A673 (cell line): ENCODE measurements at regions not wholly inside any gene's neighbourhood (a gene's known extent, or its start where the extent isn't known, plus 50 kb on each side); places are given as distances from the start of the nearest gene placed in this dataset.

Experiments
- BruUV-seq: library from RNA; stranded (reverse); fragments of 400-500 nt; replicated peaks from 2 replicates; lab custom pipeline; 2021; lab: Mats Ljungman, UMichigan
- CTCF ChIA-PET: fragments of 300-600 bp; sonication (Branson Sonifier 250); formaldehyde crosslinking; loops from one replicate; lab custom pipeline; 2022; ENCODE audit warnings: antibody characterized with exemption; lab: Charles Lee
- POLR2A ChIA-PET: fragments of 300-600 bp; sonication (Branson Sonifier 250); formaldehyde crosslinking; loops from one replicate; lab custom pipeline; 2022; ENCODE audit warnings: antibody characterized with exemption; ENCODE audit not compliant: low non-redundant PET; lab: Charles Lee
- DNase-seq: peaks from one replicate; pipeline ENCODE4 v3.0.0-alpha.2; 2015; ENCODE audit warnings: low spot score
- H3K27ac ChIP-seq: fragments of 200-600 bp; sonication (generic); 2 replicates; pipeline ENCODE4 v1.5.1; 2016; ENCODE audit warnings: mixed run types, low read depth, mild to moderate bottlenecking, mixed read lengths, antibody characterized with exemption, low read length; ENCODE audit not compliant: poor library complexity, severe bottlenecking
- H3K27me3 ChIP-seq: fragments of 200-600 bp; sonication (generic); replicated peaks from 2 replicates; pipeline ENCODE4 v1.6.1; 2017; ENCODE audit warnings: mixed run types, low read depth, mild to moderate bottlenecking, mixed read lengths, antibody characterized with exemption, low read length; ENCODE audit not compliant: insufficient read depth, poor library complexity
- H3K36me3 ChIP-seq: fragments of 200-600 bp; sonication (generic); 2 replicates; pipeline ENCODE4 v1.6.1; 2016; ENCODE audit warnings: mixed run types, mild to moderate bottlenecking, mixed read lengths, antibody characterized with exemption, low read length; ENCODE audit not compliant: insufficient read depth, poor library complexity, severe bottlenecking
- H3K4me1 ChIP-seq: fragments of 200-600 bp; sonication (generic); 2 replicates; pipeline ENCODE4 v1.6.1; 2017; ENCODE audit warnings: mixed run types, mild to moderate bottlenecking, mixed read lengths, antibody characterized with exemption, low read length; ENCODE audit not compliant: insufficient read depth, poor library complexity, severe bottlenecking
- H3K4me3 ChIP-seq: fragments of 200-600 bp; sonication (generic); 2 replicates; pipeline ENCODE4 v1.5.1; 2016; ENCODE audit warnings: low read depth, mixed run types, mild to moderate bottlenecking, mixed read lengths, low read length; ENCODE audit not compliant: poor library complexity, severe bottlenecking
- H3K9me3 ChIP-seq: fragments of 200-600 bp; sonication (generic); 2 replicates; pipeline ENCODE4 v1.6.1; 2016; ENCODE audit warnings: mixed run types, low read depth, mild to moderate bottlenecking, mixed read lengths, antibody characterized with exemption, low read length; ENCODE audit not compliant: poor library complexity, severe bottlenecking
- CTCF ChIP-seq: fragments of 300-800, 200-600 bp; sonication (generic); conservative IDR thresholded peaks from 2 replicates; pipeline ENCODE4 v1.5.1; 2017; ENCODE audit warnings: low read depth, mild to moderate bottlenecking, antibody characterized with exemption, low read length, moderate library complexity, mixed read lengths
- EZH2 ChIP-seq: fragments of 200-600 bp; sonication (generic); IDR thresholded peaks from 2 replicates; pipeline ENCODE4 v1.6.1; 2017; ENCODE audit warnings: borderline replicate concordance, low read depth, mild to moderate bottlenecking, mixed read lengths, antibody characterized with exemption, low read length; ENCODE audit not compliant: poor library complexity, severe bottlenecking
- intact Hi-C: fragments of 100-400 bp; cut with micrococcal nuclease; formaldehyde crosslinking; loops from one replicate; pipeline ENCODE4 v1.10.0; 2022; ENCODE audit not compliant: unreplicated experiment

- ChIA-PET POLR2A (no interaction called here), CTCF (no interaction called here)
- no peaks in the 10 kb centered on the region for H3K4me1 ChIP-seq
- no peaks in the 10 kb centered on the region for H3K27me3 ChIP-seq
- no peak for TF ChIP-seq EZH2
- no peak for TF ChIP-seq CTCF
- H3K27ac ChIP-seq, result no peak overlapping the region
- intact Hi-C loops, result no loop called here
- no peaks in the 10 kb centered on the region for H3K9me3 ChIP-seq
- H3K36me3 ChIP-seq, result no peaks in the 10 kb centered on the region
- no TSS peak for BruUV-seq
- H3K4me3 ChIP-seq, result no peak overlapping the region
- DNase-seq, result no peak
These were observed 185.8 kb downstream of the HGF start for GRCh38 chr7:81583882-81584533.

- Histone ChIP-seq H3K27ac (no peak overlapping the region), H3K27me3 (no peaks in the 10 kb centered on the region), H3K36me3 (no peaks in the 10 kb centered on the region), H3K4me3 (no peak overlapping the region), H3K4me1 (no peaks in the 10 kb centered on the region), H3K9me3 (no peaks in the 10 kb centered on the region)
- POLR2A ChIA-PET, result no interaction called here
- CTCF ChIA-PET, result no interaction called here
- BruUV-seq, result no TSS peak
- intact Hi-C loops, result no loop called here
- DNase-seq, result no peak
- TF ChIP-seq CTCF, result no peak
- no peak for TF ChIP-seq EZH2
These were observed 186.8 kb downstream of the HGF start for GRCh38 chr7:81583090-81583489.

DNA sequence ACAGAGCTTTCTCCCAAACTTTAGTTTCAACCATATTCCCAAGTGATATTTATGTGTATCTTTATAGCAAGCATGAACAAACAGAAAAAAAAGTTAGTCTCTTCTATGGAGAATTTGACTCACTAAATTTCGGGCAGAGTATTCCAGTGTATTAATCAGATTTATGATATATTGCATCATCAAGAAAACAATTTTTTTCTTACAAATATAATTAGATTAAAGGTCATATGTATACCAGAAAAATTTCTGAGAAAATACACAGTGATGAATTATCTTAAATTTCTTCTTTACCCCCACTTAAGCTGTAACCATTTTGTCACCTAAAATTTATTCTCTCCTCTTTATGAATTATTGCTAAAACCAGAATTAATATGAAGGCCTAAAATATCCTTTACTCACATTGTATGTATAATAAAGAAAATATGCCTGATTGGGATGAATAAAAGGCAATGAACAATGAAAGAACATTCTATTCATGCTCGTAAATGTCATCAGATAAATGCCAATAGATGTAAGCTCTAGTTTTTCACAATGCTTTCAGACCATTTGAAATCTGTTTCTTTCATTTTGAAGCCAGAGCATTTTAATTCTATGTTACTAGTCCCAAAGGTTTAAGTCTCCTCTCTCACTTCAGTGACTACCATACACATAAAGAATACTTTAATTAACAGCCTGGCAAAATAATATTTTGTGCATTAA lies 192.1 kb downstream of the HGF start:
- H3K9me3 ChIP-seq, result no peaks in the 10 kb centered on the region
- TF ChIP-seq CTCF, result no peak
- TF ChIP-seq EZH2, result no peak
- H3K27me3 ChIP-seq, result no peaks in the 10 kb centered on the region
- intact Hi-C loops, result no loop called here
- POLR2A ChIA-PET, result no interaction called here
- DNase-seq, result no peak
- no peak overlapping the region for H3K4me3 ChIP-seq
- H3K27ac ChIP-seq, result no peak overlapping the region
- no peaks in the 10 kb centered on the region for H3K36me3 ChIP-seq
- CTCF ChIA-PET, result no interaction called here
- no peaks in the 10 kb centered on the region for H3K4me1 ChIP-seq
- no TSS peak for BruUV-seq
